ENCODE measurements at regions not wholly inside any gene's neighbourhood (a gene's known extent, or its start where the extent isn't known, plus 50 kb on each side); places are given as distances from the start of the nearest gene placed in this dataset.
A peak's percentile ranks its signal among the peaks of the same experiment; 100 is the strongest.

DNA sequence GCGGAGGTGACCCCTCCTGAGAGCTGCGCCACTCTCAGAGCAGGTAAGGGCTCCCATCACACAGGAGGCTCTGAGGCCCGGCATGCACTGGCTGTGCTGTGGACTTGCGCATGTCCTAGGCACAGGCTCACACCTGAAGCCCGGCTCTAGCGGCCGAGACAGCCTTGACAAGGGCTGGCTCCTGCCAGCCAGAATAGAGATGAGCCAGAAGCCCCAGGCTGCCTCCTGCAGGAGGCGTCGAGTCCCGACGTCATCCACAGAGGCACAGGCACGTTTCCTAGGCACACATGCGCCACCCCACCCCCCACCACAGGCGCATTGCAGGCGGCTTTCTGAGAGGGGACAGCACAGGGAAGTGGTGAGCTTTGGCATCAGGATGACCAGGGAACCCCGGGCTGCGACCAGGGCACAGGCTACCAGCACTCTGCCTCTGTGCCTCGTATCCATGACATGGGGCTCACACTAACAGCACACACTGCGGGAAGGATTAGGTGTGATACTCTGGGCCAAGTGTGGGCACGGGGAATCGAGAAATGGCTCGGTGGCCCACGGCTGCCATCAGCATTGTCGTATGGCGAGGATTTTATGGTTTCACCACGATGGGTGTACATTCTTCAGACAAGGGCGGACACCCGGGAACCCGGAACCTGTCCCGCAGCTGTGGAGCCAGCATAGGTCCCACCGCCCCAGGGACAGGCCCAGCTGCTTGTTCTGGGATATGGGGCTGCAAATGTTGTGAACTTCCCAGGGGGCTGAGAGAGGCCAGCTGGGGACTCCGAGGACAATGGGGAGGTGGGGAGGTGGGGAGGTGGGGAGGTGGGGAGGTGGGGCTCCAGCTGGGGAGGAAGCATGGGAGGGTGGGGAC is 90.7 kb upstream of the ADRA2C start:
- no peak overlapping the region for H3K4me3 ChIP-seq (ENCODE audit: low read depth, low read length)
- no peaks in the 10 kb centered on the region for H3K36me3 ChIP-seq
- no peaks in the 10 kb centered on the region for H3K9me3 ChIP-seq
- TF ChIP-seq CTCF (IDR thresholded peaks at IDR 0.05; ENCODE audit: low read depth, low read length), result no peak
- peak; percentile 10 for DNase-seq
- H3K27me3 ChIP-seq, result no peaks in the 10 kb centered on the region
- H3K4me1 ChIP-seq, result no peaks in the 10 kb centered on the region

- Histone ChIP-seq H3K4me3 (ENCODE audit: low read depth, low read length) (no peak overlapping the region), H3K4me1 (no peaks in the 10 kb centered on the region), H3K36me3 (no peaks in the 10 kb centered on the region), H3K27me3 (no peaks in the 10 kb centered on the region), H3K9me3 (no peaks in the 10 kb centered on the region)
- no peak for TF ChIP-seq CTCF (IDR thresholded peaks at IDR 0.05; ENCODE audit: low read depth, low read length)
- DNase-seq, result no peak
Observed at GRCh38 chr4:3674479-3674851, 91.7 kb upstream of the ADRA2C start.

- no peaks in the 10 kb centered on the region for H3K9me3 ChIP-seq
- no peak overlapping the region for H3K4me3 ChIP-seq (ENCODE audit: low read depth, low read length)
- H3K36me3 ChIP-seq, result no peaks in the 10 kb centered on the region
- no peak for TF ChIP-seq CTCF (IDR thresholded peaks at IDR 0.05; ENCODE audit: low read depth, low read length)
- DNase-seq, result no peak
- no peaks in the 10 kb centered on the region for H3K27me3 ChIP-seq
- no peaks in the 10 kb centered on the region for H3K4me1 ChIP-seq
Observed at GRCh38 chr4:3673716-3674478, 92.3 kb upstream of the ADRA2C start.

GRCh38 chr4:3673176-3673575 is 93.0 kb upstream of the ADRA2C start:
- no peak overlapping the region for H3K4me3 ChIP-seq (ENCODE audit: low read depth, low read length)
- no peaks in the 10 kb centered on the region for H3K36me3 ChIP-seq
- no peaks in the 10 kb centered on the region for H3K4me1 ChIP-seq
- TF ChIP-seq CTCF (IDR thresholded peaks at IDR 0.05; ENCODE audit: low read depth, low read length), result no peak
- no peaks in the 10 kb centered on the region for H3K27me3 ChIP-seq
- no peaks in the 10 kb centered on the region for H3K9me3 ChIP-seq
- no peak for DNase-seq

- Histone ChIP-seq H3K4me1 (no peaks in the 10 kb centered on the region), H3K27me3 (no peaks in the 10 kb centered on the region), H3K9me3 (no peaks in the 10 kb centered on the region), H3K4me3 (ENCODE audit: low read depth, low read length) (no peak overlapping the region), H3K36me3 (no peaks in the 10 kb centered on the region)
- no peak for DNase-seq
- no peak for TF ChIP-seq CTCF (IDR thresholded peaks at IDR 0.05; ENCODE audit: low read depth, low read length)
Observed at GRCh38 chr4:3672465-3672831, 93.7 kb upstream of the ADRA2C start.
